GM21786 (cell line): ENCODE measurements at regions not wholly inside any gene's neighbourhood (a gene's known extent, or its start where the extent isn't known, plus 50 kb on each side); places are given as distances from the start of the nearest gene placed in this dataset.
"Not testable (repeated sequence)": the region's sequence is repeated elsewhere in the genome, so short reads cannot be mapped to it uniquely, and the experiment has no call there.

ENCODE experiments used
- ATAC-seq: cut with Tn5 transposase; IDR thresholded peaks from one replicate; pipeline ENCODE4 v1.9.1; 2021; ENCODE audit not compliant: unreplicated experiment

- ATAC-seq = no peak
Observed at GRCh38 chr16:60077861-60078260, 1343.7 kb upstream of the GOT2 start.

- ATAC-seq = no peak
Observed at GRCh38 chr16:60074378-60074777, 1340.3 kb upstream of the GOT2 start.

GRCh38 chr16:60073376-60073775 lies 1339.3 kb upstream of the GOT2 start:
- ATAC-seq = no peak

GRCh38 chr16:60064026-60064425 lies 1329.9 kb upstream of the GOT2 start:
- ATAC-seq = no peak

- ATAC-seq = no peak
Observed at GRCh38 chr16:60061396-60061795, 1327.3 kb upstream of the GOT2 start.

GRCh38 chr16:60060731-60061130 lies 1326.6 kb upstream of the GOT2 start:
- ATAC-seq = no peak

GRCh38 chr16:60059141-60059540 lies 1325.0 kb upstream of the GOT2 start:
- no peak for ATAC-seq

GRCh38 chr16:60041671-60042070 lies 1307.6 kb upstream of the GOT2 start:
- no peak for ATAC-seq

- no peak for ATAC-seq
Observed at GRCh38 chr16:60031740-60032139, 1297.6 kb upstream of the GOT2 start.

- ATAC-seq = no peak
Observed at GRCh38 chr16:60027351-60027750, 1293.2 kb upstream of the GOT2 start.

GRCh38 chr16:60013076-60013475 lies 1279.0 kb upstream of the GOT2 start:
- no peak for ATAC-seq

GRCh38 chr16:60001523-60001922 lies 1267.4 kb upstream of the GOT2 start:
- no peak for ATAC-seq

- no peak for ATAC-seq
Observed at GRCh38 chr16:59997706-59998105, 1263.6 kb upstream of the GOT2 start.

- no peak for ATAC-seq
Observed at GRCh38 chr16:59993101-59993500, 1259.0 kb upstream of the GOT2 start.

- ATAC-seq = no peak
Observed at GRCh38 chr16:59991171-59991570, 1257.1 kb upstream of the GOT2 start.

- no peak for ATAC-seq
Observed at GRCh38 chr16:59988591-59988990, 1254.5 kb upstream of the GOT2 start.

- ATAC-seq = no peak
Observed at GRCh38 chr16:59975953-59976352, 1241.8 kb upstream of the GOT2 start.

GRCh38 chr16:59973966-59974365 lies 1239.8 kb upstream of the GOT2 start:
- no peak for ATAC-seq

GRCh38 chr16:59971264-59971663 lies 1237.1 kb upstream of the GOT2 start:
- no peak for ATAC-seq

- no peak for ATAC-seq
Observed at GRCh38 chr16:59964232-59964924, 1230.3 kb upstream of the GOT2 start.

- ATAC-seq = no peak
Observed at GRCh38 chr16:59959311-59959710, 1225.2 kb upstream of the GOT2 start.

GRCh38 chr16:59950431-59950830 lies 1216.3 kb upstream of the GOT2 start:
- no peak for ATAC-seq

GRCh38 chr16:59944041-59944440 lies 1209.9 kb upstream of the GOT2 start:
- not testable (repeated sequence) for ATAC-seq
